GM12891 (cell line): ENCODE measurements at regions not wholly inside any gene's neighbourhood (a gene's known extent, or its start where the extent isn't known, plus 50 kb on each side); places are given as distances from the start of the nearest gene placed in this dataset.

Experiments used
- PAX5 ChIP-seq: IDR thresholded peaks from 2 replicates; pipeline ENCODE4 v1.6.1; 2011; ENCODE audit warnings: low read length, moderate library complexity, mild to moderate bottlenecking; ENCODE audit not compliant: insufficient read depth, severe bottlenecking
- POLR2A ChIP-seq: IDR thresholded peaks from 2 replicates; pipeline ENCODE4 v1.6.1; 2011; ENCODE audit warnings: low read depth, low read length, control low read depth
- POLR2AphosphoS5 ChIP-seq: IDR thresholded peaks from 2 replicates; pipeline ENCODE4 v1.6.1; 2011; ENCODE audit warnings: low read depth, low read length, control low read depth
- POU2F2 ChIP-seq: IDR thresholded peaks from 2 replicates; pipeline ENCODE4 v1.6.1; 2011; ENCODE audit warnings: low read depth, mild to moderate bottlenecking, control low read depth, low read length, moderate library complexity
- SPI1 ChIP-seq: IDR thresholded peaks from 2 replicates; pipeline ENCODE4 v1.6.1; 2011; ENCODE audit warnings: low read depth, low read length, control low read depth
- TAF1 ChIP-seq: IDR thresholded peaks from 2 replicates; pipeline ENCODE4 v1.6.1; 2011; ENCODE audit warnings: low read depth, low read length, control low read depth

DNA sequence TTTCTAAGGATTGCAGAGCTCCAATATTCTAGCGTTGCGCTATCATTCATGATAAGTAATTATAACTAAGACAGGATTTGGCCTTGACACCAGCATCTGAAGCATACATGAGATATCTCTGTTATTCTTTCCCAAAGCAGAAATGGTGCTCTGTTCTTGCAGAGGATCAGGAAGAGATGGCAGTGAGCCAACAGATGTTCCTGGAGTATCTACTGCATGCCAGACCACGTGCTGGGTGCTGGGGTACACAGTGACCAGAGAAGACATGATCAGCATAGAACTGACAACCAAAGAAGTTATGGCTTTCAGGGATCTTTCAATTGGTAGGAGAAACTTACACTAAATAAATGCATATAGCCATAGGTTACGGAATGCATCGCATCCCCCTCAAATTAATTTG lies 63.7 kb upstream of the PLXNA4 start:
- TF ChIP-seq TAF1 (no peak), POLR2A (no peak), POLR2AphosphoS5 (no peak), POU2F2 (no peak), SPI1 (no peak), PAX5 (no peak)
